Stimulated activated CD8-positive, alpha-beta memory T cell treated with anti-CD3 and anti-CD28 coated beads, Interleukin-12 subunit alpha, Interleukin-12 subunit beta, amount 100 ng/mL, for 4 hours (primary cell): ENCODE measurements at regions not wholly inside any gene's neighbourhood (a gene's known extent, or its start where the extent isn't known, plus 50 kb on each side); places are given as distances from the start of the nearest gene placed in this dataset.

ENCODE experiments used
- DNase-seq: peaks from one replicate; pipeline ENCODE4 v3.0.0-alpha.2; 2020; ENCODE audit warnings: low read depth

DNA sequence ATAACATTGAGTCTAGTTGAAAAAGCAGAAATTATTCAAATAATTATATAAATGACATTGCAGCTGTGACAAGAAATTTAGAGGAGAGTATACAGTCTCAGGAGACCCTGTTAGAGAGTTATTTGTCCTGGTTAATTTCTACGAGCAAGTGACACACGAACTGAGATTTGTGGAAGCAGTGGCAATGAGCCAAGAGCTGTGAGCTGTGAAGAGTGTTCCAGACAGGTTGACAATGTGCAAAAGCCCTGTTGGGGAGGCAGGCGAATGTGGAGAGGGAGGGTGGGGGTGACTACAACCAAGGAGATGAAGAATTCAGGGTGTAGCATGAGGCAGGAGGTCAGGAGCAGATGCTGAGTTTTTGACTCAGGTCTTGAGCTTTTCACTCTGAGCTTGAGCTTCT lies 620.2 kb upstream of the TENM4 start:
- DNase-seq = no peak

DNA sequence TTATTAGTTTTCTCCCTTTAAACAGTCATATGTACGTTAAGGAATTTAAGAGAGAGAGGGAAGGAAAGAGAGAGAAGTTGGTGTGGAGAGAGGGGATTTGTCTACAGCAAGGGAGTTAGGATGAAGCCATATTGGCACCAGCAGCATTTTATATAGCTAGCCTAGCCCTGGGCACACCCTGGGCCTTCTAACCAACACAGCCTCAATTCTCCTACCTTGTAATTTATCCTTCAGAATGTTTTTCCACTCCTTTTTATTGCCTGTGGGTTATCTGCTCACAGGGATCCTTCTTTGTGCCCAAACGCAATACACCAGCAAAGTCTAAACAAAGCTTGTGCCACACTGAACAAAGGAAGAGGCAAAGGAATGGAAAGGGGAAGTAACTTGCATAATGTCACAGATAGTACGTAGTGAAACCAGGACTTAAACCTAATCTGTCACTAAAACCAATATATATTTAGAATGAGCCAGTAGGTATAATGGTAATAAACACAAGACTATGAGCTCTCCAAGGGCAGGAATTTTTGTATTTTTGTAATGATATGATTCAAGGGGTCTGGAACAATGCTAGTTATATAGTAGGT lies 613.8 kb upstream of the TENM4 start:
- DNase-seq = no peak

DNA sequence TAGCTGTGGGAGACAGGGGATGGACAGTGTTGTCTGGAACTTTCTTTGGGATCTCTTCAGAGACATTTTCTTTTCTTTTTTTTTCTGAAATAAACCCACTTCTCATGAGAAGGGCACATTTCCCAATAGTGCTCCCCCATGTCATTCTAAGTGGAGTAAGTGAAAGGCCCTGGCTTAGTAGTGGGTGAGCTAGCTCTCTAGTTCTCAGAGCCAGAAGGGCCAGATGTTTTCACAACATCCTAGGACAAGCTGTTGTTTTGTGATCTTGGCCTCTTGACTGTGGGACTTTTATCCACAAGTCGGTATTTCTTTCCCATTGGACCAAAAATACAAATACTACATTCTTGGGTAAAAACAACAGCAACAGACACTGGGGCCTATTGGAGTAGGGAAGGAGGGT lies 607.7 kb upstream of the TENM4 start:
- DNase-seq = no peak

DNA sequence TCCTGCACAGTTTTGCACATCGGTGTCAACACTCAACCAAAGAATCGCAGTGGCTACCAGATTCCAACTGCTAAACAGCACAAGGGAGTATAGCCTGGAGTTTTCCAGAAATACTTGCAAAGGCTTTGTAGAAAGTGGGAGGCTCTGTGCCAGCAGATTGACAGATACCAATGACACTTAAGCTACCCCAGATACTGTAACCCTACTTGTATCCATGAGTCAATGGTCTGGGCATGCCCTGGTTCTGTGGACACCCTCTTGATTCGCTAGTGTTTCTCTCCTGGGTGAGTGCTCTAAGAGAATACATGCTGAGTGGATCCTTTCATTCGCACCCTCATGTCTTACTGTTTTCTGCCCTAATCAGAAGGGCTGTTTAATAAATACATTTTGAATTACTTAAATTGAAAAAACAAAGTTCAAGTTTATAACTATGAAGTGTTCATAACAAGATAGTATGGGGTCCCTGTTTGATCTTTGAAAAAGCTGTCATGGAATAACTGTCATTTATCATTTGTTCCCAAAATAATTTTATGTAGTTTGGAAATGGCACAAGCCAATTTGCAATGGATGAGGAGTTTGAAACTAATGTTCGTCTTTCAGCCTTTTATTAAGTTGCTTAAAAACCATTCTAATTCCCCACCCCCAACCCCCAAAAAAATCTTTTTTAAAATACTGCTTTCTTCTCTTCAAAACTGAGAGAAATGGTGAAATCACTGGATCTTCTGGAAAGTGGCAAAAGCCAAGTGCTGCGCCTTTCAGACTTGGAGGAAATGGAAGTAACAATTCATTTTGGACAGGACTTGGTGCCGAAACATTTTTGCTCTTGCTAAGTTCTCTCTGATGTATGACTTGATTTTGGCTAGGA lies 600.5 kb upstream of the TENM4 start:
- DNase-seq = no peak

DNA sequence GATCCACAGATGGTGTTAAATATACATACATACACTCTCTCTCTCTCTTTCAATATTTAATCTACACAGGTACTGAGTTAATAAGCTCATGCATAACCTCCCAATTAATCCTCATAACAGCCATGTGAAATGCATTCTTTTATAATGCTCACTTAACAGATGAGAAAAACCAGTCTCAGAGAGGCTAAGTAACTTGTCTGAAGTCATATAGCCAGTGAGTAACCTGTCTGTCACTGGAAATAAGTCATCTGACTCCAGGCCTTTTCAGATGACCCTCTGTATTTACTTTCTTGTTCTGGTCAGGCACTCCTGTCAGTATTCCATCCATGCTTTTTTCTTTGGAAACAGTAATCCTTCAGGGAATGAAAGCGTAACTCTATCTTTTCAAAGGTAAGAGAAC lies 594.0 kb upstream of the TENM4 start:
- no peak for DNase-seq

DNA sequence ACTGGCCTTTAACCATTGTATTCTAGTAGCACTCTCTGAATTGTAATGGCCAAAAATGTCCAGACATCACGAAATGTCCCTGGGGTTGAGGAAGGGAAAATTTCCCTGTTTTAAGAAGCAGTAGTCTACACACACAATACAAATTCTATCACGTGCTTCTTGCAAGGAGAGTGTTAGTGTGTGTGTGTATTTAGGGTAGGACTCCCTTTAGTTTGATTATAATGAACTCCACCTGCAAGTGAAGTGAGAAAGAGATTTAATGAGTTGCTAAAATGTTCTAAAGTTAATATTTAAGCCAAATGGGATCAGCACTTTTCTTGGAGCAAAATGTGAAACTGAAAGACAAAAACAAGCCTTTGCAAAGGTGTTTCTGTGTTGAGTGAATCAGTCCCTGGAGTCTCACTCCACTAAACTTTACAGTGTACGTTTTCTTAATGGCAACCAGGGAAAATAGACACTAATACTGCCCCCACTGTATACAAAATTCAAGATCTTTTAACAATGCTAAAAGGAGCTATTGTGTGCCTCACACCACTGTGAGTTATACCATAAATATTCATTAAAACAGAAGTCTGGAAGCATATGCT lies 590.3 kb upstream of the TENM4 start:
- DNase-seq = no peak

DNA sequence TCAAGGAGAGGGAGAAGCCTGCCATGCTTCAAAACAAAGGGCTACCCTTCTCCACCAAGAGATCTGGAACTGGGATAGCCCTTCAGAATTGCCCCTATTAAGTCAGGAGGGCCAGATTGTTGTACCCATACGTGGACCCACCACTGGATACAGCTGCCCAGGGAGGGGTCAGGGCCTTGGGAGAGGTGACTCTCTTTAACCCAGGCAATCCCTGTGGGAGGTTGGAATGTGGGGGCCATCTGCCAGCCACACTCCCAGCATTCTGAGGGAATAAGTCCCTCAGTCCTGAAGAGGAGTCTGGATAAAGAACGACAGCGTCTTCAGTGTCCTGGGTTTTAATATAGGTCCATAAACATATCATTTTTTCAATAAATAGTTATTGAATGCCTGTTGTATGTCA lies 588.2 kb upstream of the TENM4 start:
- no peak for DNase-seq

DNA sequence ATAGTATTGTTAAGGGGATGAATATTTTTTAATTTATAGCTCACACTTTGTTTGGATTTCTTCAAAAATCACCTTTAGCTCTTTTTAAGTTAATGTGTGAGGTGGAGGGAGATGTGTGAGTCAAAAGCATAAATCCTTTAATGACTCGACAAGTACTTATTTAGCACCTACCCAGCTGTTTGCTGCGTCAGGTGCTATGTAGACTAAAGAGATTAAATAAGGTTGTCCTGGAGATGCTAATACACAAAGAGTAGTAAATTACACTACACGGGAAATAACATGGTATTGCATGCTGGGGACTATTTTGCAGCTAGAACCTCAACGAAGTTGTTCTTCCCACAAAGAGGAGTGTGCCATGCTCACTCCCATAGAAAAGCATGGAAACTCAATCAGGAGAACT lies 583.3 kb upstream of the TENM4 start:
- no peak for DNase-seq

DNA sequence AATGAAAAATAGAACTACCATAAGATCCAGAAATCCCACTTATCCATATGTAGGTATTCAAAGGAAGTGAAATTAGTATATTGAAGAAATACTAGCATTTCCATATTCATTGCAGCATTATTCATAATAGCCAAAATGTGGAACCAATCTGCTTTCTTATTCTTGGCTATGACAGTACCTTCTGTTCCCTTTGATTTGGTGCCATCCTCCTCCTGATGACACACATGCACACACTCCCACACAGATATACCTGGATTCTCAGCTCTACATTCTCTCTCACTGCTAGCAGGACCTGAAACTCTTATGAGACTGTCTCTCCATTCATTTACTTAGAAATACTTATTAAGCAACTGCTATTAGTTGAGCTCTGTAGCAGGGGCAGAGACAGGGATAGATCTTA lies 582.6 kb upstream of the TENM4 start:
- no peak for DNase-seq

DNA sequence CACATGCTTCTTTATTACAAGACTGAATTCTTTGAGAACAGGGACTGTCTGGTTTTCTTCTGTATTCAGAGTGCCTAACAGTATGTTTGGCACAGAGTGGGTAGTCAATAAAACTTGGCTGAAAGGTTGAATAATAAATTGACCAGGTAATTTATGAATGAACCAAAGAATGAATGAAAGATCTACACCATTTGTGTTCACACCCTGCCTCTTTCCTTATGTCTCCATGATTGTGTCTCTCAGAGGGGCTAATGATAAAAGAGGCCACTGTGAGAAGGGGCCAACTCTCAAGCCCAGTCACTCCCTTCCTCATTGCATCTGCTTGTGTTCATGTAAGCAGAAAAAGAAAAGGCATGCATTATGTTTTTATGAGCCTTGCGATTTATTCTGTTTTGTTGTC lies 569.7 kb upstream of the TENM4 start:
- no peak for DNase-seq

DNA sequence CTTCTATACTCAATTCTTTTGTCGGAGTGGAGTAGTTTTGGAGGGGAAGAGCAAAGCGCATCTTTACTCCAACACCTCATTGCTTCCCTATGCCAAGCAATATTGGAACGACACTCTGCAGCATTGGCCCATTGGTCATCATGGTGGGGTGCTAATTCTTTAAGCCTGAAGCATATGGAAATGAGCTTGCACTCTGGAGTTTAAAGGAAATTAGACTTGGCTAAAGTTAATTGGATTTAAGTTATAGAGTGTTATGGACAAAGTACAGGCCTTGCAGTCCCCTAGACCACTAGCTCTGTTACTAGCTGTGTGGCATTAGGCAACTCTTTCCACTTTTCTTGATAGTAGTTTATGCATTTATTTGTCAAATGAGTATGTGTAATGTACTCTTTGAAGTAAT lies 568.3 kb upstream of the TENM4 start:
- no peak for DNase-seq

DNA sequence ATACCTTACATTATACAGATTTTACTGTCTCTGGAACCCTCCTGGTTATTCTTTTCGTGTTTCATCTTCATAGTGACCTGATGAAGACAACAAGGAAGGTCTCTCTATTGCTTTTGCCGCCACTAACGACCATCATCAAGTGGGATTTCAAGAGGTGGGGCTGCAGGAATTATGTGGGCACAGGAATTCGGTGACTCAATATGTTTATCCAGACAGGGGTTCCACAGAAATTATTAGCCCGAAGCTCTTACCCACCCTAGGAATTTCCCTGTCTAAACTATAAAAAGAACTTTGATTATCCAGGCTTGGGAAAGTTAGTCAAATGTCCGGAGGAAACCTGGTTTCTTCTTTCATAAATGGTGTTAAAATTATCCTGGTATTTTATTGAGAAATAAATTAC lies 566.8 kb upstream of the TENM4 start:
- no peak for DNase-seq

DNA sequence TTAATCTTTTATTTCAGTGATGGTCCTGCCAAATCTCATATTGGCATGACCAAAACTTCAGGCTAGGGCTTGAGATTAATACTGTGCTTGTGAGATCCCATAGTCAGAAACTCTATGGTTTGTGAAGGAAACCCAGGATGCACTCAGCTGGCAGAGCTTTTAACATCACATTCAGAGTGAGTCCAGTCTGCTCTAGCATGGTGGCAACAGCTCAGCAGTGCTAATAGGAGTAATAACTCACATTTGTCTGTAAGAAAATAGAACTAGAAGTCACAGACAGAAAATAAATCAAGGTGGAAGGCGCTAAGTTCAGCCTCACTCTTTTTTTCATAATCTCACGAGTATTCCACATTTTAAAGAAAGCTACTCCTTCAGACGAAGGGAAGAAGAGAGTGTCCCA lies 549.3 kb upstream of the TENM4 start:
- DNase-seq = no peak

DNA sequence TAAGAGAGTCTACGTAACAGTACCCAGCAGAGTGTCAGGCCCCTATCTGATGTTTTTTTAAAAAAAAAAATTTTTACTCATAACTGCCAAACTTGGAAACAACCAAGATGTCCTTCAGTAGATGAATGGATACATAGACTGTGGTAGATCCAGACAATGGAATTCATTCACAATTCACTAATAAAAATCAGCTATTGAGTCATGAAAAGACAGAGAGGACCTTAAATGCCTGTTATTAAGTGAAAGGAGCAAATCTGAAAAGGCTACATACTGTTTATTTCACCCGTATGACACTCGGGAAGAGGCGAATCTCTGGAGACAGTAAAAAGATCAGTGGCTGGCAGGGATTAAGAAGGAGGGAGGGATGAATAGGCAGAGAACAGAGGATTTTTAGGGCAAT lies 541.4 kb upstream of the TENM4 start:
- DNase-seq = no peak

DNA sequence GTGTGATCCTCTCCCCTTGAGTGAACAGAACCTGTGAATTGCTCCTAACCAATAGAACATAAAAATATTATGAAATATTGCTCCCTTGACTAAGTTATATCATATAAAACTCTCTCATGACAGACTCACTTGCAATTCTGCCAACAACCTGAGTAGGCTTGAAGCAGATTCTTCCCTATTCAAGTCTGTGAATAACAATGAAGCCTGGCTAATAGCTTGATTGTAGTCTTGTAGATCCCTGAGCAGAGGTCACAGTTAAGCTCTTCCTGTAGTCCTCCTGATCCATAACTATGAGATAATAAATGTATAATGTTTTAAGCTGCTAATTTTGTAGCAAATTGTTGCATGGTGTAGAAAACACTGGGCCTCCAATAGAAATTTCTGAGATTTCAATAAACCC lies 540.1 kb upstream of the TENM4 start:
- DNase-seq = no peak

DNA sequence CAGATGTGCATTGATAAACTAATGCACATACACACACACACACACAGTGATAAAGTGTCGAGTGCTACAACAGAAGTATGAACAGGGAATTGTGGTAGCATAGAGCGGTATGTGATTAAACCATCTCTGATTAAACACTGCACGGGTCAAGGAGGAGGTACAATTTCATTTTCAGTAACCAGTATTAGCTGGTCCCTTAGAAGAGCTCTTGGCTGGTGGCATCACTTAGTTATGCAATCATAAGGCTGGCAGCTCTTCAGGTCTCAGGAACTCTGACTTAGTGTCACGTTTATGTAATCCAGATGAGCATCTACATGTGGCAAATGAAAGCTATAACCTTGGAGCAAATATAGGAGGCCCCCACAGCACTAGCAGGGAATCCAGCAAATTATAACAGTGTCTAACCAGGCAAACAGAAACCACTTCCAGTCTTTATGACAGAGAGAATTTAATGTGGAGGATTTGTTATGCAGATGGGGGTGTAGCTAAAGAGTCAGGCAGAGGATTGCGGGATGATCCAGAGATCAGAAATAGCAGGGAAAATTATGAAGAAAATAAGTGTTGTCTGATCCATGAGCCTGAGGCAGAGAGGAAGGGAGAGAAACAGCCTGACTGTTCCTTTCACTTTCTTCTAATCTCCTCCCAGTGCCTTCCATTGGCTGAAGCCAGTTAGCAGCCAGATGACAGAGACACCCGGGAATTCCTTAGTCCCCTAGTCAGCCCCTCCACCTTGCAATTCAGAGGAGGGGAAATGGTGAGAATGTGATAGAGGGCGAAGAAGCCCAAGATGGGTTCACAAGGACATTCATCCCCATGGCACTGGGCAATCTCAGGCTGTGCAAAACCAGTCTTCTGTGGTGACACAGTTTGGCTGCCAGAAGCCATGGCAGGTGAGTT lies 533.1 kb upstream of the TENM4 start:
- no peak for DNase-seq

DNA sequence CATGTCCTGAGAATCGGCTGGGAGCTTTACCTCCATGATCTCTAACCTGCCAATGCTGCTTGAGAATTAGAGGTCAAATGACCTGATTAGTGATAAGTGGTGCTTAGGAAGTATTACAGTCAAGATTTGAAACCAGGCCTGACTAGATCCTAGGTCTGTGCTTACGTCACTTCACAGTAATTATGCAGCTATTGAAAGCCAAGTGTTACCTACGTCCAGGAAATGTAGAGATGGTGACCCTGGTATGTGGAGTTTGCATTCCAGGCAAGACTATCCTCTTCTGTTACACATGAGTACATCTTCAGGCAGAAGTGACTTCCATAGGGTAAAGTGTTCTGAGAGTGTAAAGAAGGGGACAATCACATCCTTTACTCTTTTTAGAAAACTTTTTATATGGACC lies 530.4 kb upstream of the TENM4 start:
- DNase-seq = no peak

DNA sequence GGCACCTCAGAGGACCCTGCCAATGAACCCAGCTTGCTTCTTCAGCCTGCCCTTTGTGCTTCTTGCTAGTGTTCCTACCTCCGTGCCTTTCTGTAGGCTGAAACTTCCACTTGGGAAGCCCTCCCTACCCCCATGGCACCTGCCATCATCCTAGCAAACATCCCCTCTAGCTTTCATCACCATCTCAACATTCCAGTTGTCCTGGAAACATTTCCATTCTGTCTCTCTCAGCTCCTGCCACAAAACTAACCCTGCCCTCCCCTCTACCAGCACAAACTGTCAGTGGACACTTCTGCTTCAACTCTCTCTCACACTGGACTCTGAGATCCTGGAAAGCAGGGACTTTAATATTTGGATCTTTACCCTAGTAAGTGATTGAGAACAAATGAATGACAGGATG lies 525.8 kb upstream of the TENM4 start:
- DNase-seq = no peak

DNA sequence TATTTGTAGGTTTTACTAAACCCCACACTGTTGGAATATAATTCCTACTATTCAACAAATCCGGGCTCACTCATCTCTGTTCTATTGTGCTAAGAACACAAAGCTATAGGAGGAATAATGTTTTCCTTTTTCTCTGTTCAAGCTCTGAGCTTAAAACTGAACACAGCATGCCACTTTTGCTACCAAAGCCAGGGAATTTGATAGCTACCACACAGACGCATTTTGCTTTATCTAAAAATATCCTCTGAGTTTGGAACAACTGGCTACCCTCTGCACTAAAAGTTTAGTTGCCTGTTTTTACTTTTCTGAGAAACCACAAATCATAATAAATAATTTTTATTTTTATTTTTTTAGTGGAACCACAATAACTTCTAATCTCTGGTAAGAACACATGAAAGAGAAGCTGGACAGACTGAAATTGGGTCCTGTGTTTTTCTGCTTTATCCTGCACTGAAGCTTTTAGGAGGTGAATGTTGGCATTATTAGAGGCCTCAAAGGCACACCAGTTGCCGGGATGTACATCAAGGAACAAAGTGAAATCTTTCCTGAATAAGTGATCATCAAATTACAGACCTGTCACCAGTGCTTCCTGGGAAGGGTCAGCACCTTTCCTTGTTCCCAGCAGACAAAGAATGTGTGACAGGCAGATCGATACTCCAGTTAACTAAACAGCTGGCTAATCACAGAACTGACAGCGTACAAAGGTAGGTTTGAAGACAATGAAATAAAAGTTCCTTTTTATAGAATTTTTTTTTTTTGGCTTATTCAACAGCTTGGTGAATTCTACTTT lies 523.2 kb upstream of the TENM4 start:
- no peak for DNase-seq

DNA sequence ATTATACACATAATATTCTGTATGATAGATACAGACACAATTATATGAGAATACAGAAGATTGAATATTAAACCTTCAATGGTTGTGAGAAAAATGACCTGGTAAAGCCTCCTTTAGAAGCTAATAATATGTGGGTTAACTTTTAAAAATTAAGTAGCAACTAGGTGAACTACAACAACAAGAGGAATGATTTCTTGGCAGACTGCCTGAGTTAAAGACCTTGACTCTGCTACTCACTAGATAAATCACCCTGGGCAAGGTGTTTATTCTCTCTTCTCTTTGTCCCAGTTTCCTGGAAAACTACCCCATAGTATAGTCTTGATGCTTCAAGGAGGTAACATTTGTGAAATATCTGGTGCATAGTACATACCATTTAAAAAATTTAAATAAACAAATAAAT lies 519.6 kb upstream of the TENM4 start:
- no peak for DNase-seq

DNA sequence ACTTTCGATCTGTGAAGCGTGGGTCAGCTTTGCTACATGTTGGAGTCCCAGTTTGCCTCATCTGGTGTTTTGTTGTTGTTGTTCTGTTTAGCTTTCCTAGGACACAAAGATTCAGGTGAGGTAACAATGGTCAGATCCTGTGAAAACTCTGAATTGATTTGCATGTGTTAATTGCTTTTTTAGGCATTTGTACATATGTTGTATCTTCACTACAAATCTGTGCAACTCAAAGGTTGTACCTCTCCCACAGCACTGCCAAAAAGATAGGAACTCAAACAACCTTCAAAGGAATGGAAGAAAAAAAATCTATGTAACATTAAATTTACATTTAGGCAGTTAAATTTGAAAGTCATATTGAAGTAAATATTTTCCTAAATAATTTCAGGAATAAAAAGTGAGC lies 518.5 kb upstream of the TENM4 start:
- DNase-seq = no peak

DNA sequence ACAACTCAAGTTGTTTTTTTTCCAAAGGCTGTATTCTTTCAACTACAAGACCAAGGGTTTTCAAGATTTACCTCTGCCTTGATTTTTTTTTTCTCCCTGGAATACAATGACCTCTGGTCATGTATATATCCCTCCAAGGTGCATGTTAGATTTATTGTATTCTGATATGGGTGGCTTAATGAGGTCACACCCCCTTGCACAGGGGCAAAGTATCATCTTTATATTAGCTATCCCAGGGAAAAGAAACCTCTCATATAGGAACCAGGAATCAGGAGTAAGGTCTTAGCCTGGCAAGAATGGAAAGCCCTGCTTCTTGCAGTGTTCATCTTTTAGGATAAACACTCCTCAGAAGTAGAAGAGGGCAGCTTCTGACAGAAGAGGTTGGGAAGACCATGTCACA lies 516.9 kb upstream of the TENM4 start:
- DNase-seq = no peak
